ENCODE measurements at regions not wholly inside any gene's neighbourhood (a gene's known extent, or its start where the extent isn't known, plus 50 kb on each side); places are given as distances from the start of the nearest gene placed in this dataset.

- POLR2A ChIA-PET: no interaction called here
- no peak for DNase-seq (ENCODE audit: low read depth)
- Histone ChIP-seq H3K27me3 (ENCODE audit: control insufficient read depth, insufficient read depth, low read length) (no peaks in the 10 kb centered on the region), H3K4me3 (ENCODE audit: low read depth, low read length) (no peak overlapping the region), H3K36me3 (ENCODE audit: control insufficient read depth, insufficient read depth, low read length) (no peaks in the 10 kb centered on the region)
- CTCF ChIA-PET: interaction anchor here (1.3 kb wide), 1 partner anchor 16 kb away, joined by 3 read pairs; no protein-coding TSS in a partner anchor
- no peak for TF ChIP-seq CTCF (IDR thresholded peaks at IDR 0.05; ENCODE audit: insufficient read depth, low read depth, low read length)
Observed at GRCh38 chr17:33369876-33370275, 76.8 kb upstream of the ASIC2 start.

GRCh38 chr17:33370401-33370800 lies 77.3 kb upstream of the ASIC2 start:
- Histone ChIP-seq H3K36me3 (ENCODE audit: control insufficient read depth, insufficient read depth, low read length) (no peaks in the 10 kb centered on the region), H3K27me3 (ENCODE audit: control insufficient read depth, insufficient read depth, low read length) (no peaks in the 10 kb centered on the region), H3K4me3 (ENCODE audit: low read depth, low read length) (no peak overlapping the region)
- ChIA-PET CTCF (interaction anchor here (1.3 kb wide), 1 partner anchor 17 kb away, joined by 3 read pairs; no protein-coding TSS in a partner anchor), POLR2A (no interaction called here)
- TF ChIP-seq CTCF (IDR thresholded peaks at IDR 0.05; ENCODE audit: insufficient read depth, low read depth, low read length): no peak
- no peak for DNase-seq (ENCODE audit: low read depth)

GRCh38 chr17:33371377-33371776 lies 78.3 kb upstream of the ASIC2 start:
- H3K36me3 ChIP-seq (ENCODE audit: control insufficient read depth, insufficient read depth, low read length): no peaks in the 10 kb centered on the region
- no peak overlapping the region for H3K4me3 ChIP-seq (ENCODE audit: low read depth, low read length)
- no peaks in the 10 kb centered on the region for H3K27me3 ChIP-seq (ENCODE audit: control insufficient read depth, insufficient read depth, low read length)
- no peak for TF ChIP-seq CTCF (IDR thresholded peaks at IDR 0.05; ENCODE audit: insufficient read depth, low read depth, low read length)
- ChIA-PET POLR2A (no interaction called here), CTCF (no interaction called here)
- DNase-seq (ENCODE audit: low read depth): no peak

GRCh38 chr17:33373273-33373672 lies 80.2 kb upstream of the ASIC2 start:
- Histone ChIP-seq H3K27me3 (ENCODE audit: control insufficient read depth, insufficient read depth, low read length) (no peaks in the 10 kb centered on the region), H3K4me3 (ENCODE audit: low read depth, low read length) (no peak overlapping the region), H3K36me3 (ENCODE audit: control insufficient read depth, insufficient read depth, low read length) (no peaks in the 10 kb centered on the region)
- CTCF ChIA-PET: no interaction called here
- POLR2A ChIA-PET: no interaction called here
- no peak for TF ChIP-seq CTCF (IDR thresholded peaks at IDR 0.05; ENCODE audit: insufficient read depth, low read depth, low read length)
- DNase-seq (ENCODE audit: low read depth): no peak

GRCh38 chr17:33375103-33375502 lies 82.0 kb upstream of the ASIC2 start:
- H3K27me3 ChIP-seq (ENCODE audit: control insufficient read depth, insufficient read depth, low read length): no peaks in the 10 kb centered on the region
- no peak overlapping the region for H3K4me3 ChIP-seq (ENCODE audit: low read depth, low read length)
- POLR2A ChIA-PET: no interaction called here
- TF ChIP-seq CTCF (IDR thresholded peaks at IDR 0.05; ENCODE audit: insufficient read depth, low read depth, low read length): no peak
- DNase-seq (ENCODE audit: low read depth): no peak
- CTCF ChIA-PET: no interaction called here
- H3K36me3 ChIP-seq (ENCODE audit: control insufficient read depth, insufficient read depth, low read length): no peaks in the 10 kb centered on the region
